ENCODE measurements at regions not wholly inside any gene's neighbourhood (a gene's known extent, or its start where the extent isn't known, plus 50 kb on each side); places are given as distances from the start of the nearest gene placed in this dataset.

- Histone ChIP-seq H3K27ac (no peak overlapping the region), H4K20me1 (ENCODE audit: insufficient read depth) (no peaks in the 10 kb centered on the region), H3K36me3 (ENCODE audit: insufficient read depth) (no peaks in the 10 kb centered on the region), H3K4me3 (IDR thresholded peaks at IDR 0.05; ENCODE audit: insufficient read depth, low read depth, low read length) (no peak overlapping the region), H2AFZ (ENCODE audit: low read depth) (no peak overlapping the region), H3K4me2 (no peak overlapping the region), H3K79me2 (ENCODE audit: insufficient read depth, low read depth) (no peaks in the 10 kb centered on the region), H3K9ac (no peak overlapping the region), H3K27me3 (ENCODE audit: insufficient read depth, low read depth) (no peaks in the 10 kb centered on the region), H3K4me1 (ENCODE audit: low read depth, poor library complexity, severe bottlenecking) (no peaks in the 10 kb centered on the region)
- TF ChIP-seq CTCF (conservative IDR thresholded peaks at IDR 0.05; ENCODE audit: low read depth, low read length) = no peak
Measured at GRCh38 chr6:104606361-104606760, 253.4 kb downstream of the HACE1 start.

GRCh38 chr6:104604685-104605084, 255.0 kb downstream of the HACE1 start:
- no peak for TF ChIP-seq CTCF (conservative IDR thresholded peaks at IDR 0.05; ENCODE audit: low read depth, low read length)
- Histone ChIP-seq H3K4me1 (ENCODE audit: low read depth, poor library complexity, severe bottlenecking) (no peaks in the 10 kb centered on the region), H3K36me3 (ENCODE audit: insufficient read depth) (no peaks in the 10 kb centered on the region)

GRCh38 chr6:104603108-104603745, 256.5 kb downstream of the HACE1 start:
- no peak overlapping the region for H3K4me2 ChIP-seq
- no peaks in the 10 kb centered on the region for H4K20me1 ChIP-seq (ENCODE audit: insufficient read depth)
- H3K9ac ChIP-seq = no peak overlapping the region
- H3K27me3 ChIP-seq (ENCODE audit: insufficient read depth, low read depth) = no peaks in the 10 kb centered on the region
- no peaks in the 10 kb centered on the region for H3K36me3 ChIP-seq (ENCODE audit: insufficient read depth)
- no peak overlapping the region for H3K4me3 ChIP-seq (IDR thresholded peaks at IDR 0.05; ENCODE audit: insufficient read depth, low read depth, low read length)
- no peaks in the 10 kb centered on the region for H3K4me1 ChIP-seq (ENCODE audit: low read depth, poor library complexity, severe bottlenecking)
- no peak overlapping the region for H2AFZ ChIP-seq (ENCODE audit: low read depth)
- H3K27ac ChIP-seq = no peak overlapping the region
- H3K79me2 ChIP-seq (ENCODE audit: insufficient read depth, low read depth) = no peaks in the 10 kb centered on the region
- TF ChIP-seq CTCF (conservative IDR thresholded peaks at IDR 0.05; ENCODE audit: low read depth, low read length) = no peak

More at GRCh38 chr6:104604685-104605084, 255.0 kb downstream of the HACE1 start:
- H3K4me2 ChIP-seq = no peak overlapping the region
- no peak overlapping the region for H3K9ac ChIP-seq
- H3K4me3 ChIP-seq (IDR thresholded peaks at IDR 0.05; ENCODE audit: insufficient read depth, low read depth, low read length) = no peak overlapping the region
- H3K79me2 ChIP-seq (ENCODE audit: insufficient read depth, low read depth) = no peaks in the 10 kb centered on the region
- no peaks in the 10 kb centered on the region for H4K20me1 ChIP-seq (ENCODE audit: insufficient read depth)
- H2AFZ ChIP-seq (ENCODE audit: low read depth) = no peak overlapping the region
- no peak overlapping the region for H3K27ac ChIP-seq
- no peaks in the 10 kb centered on the region for H3K27me3 ChIP-seq (ENCODE audit: insufficient read depth, low read depth)

DNA sequence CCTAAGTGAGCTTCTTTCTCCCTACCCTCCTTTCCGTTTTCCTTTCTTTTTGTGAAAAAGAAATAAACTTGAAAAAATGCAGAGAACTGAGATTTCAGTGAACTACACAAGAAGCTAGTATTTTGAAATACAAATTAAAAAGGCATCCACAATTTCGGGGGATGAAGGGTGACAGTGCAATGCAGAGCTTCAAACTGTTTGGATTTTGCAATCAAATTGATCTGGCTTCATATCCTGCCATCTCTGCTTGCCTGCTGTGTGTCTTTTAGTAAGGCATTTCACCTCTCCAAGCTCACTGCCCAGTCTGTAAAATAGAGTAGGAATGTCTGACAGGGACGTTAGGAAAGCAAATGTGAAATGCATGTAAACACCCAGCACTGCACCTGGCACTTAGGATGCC, 258.0 kb downstream of the HACE1 start:
- H3K4me2 ChIP-seq = no peak overlapping the region
- no peak overlapping the region for H3K9ac ChIP-seq
- H3K79me2 ChIP-seq (ENCODE audit: insufficient read depth, low read depth) = no peaks in the 10 kb centered on the region
- no peaks in the 10 kb centered on the region for H3K36me3 ChIP-seq (ENCODE audit: insufficient read depth)
- H3K27me3 ChIP-seq (ENCODE audit: insufficient read depth, low read depth) = no peaks in the 10 kb centered on the region
- H3K4me1 ChIP-seq (ENCODE audit: low read depth, poor library complexity, severe bottlenecking) = no peaks in the 10 kb centered on the region
- H3K27ac ChIP-seq = no peak overlapping the region
- no peaks in the 10 kb centered on the region for H4K20me1 ChIP-seq (ENCODE audit: insufficient read depth)
- TF ChIP-seq CTCF (conservative IDR thresholded peaks at IDR 0.05; ENCODE audit: low read depth, low read length) = no peak
- H3K4me3 ChIP-seq (IDR thresholded peaks at IDR 0.05; ENCODE audit: insufficient read depth, low read depth, low read length) = no peak overlapping the region
- no peak overlapping the region for H2AFZ ChIP-seq (ENCODE audit: low read depth)
